ENCODE measurements at regions not wholly inside any gene's neighbourhood (a gene's known extent, or its start where the extent isn't known, plus 50 kb on each side); places are given as distances from the start of the nearest gene placed in this dataset.

- H3K27me3 ChIP-seq, result no peaks in the 10 kb centered on the region
- DNase-seq (ENCODE audit: low spot score in 2 of 2), result no peak
- TF ChIP-seq POLR2A (IDR thresholded peaks at IDR 0.05) (no peak), CTCF (IDR thresholded peaks at IDR 0.05) (no peak), EP300 (IDR thresholded peaks at IDR 0.05) (no peak), POLR2AphosphoS5 (IDR thresholded peaks at IDR 0.05) (no peak)
- no peak overlapping the region for H3K27ac ChIP-seq
- H3K4me3 ChIP-seq, result no peak overlapping the region
- H3K9me3 ChIP-seq, result no peaks in the 10 kb centered on the region
- H3K4me1 ChIP-seq, result no peaks in the 10 kb centered on the region
- WGBS, result 94% methylated on average over 3 of the region's 3 CpGs
- H3K36me3 ChIP-seq, result no peaks in the 10 kb centered on the region
These were observed 119.6 kb upstream of the ITGA1 start for GRCh38 chr5:52668139-52668538.

- Histone ChIP-seq H3K9me3 (no peaks in the 10 kb centered on the region), H3K27ac (no peak overlapping the region), H3K4me1 (no peaks in the 10 kb centered on the region), H3K4me3 (no peak overlapping the region), H3K27me3 (no peaks in the 10 kb centered on the region), H3K36me3 (no peaks in the 10 kb centered on the region)
- no peak for DNase-seq (ENCODE audit: low spot score in 2 of 2)
- WGBS, result 88% methylated on average over 19 of the region's 20 CpGs
- TF ChIP-seq EP300 (IDR thresholded peaks at IDR 0.05) (no peak), POLR2AphosphoS5 (IDR thresholded peaks at IDR 0.05) (no peak), POLR2A (IDR thresholded peaks at IDR 0.05) (no peak), CTCF (IDR thresholded peaks at IDR 0.05) (no peak)
These were observed 119.1 kb upstream of the ITGA1 start for GRCh38 chr5:52668544-52669185.

GRCh38 chr5:52672459-52672858 is 115.3 kb upstream of the ITGA1 start:
- WGBS, result 35% methylated on average over 1 of the region's 1 CpG
- Histone ChIP-seq H3K27me3 (no peaks in the 10 kb centered on the region), H3K27ac (no peak overlapping the region), H3K4me3 (no peak overlapping the region), H3K9me3 (no peaks in the 10 kb centered on the region), H3K4me1 (no peaks in the 10 kb centered on the region), H3K36me3 (no peaks in the 10 kb centered on the region)
- no peak for TF ChIP-seq POLR2AphosphoS5 (IDR thresholded peaks at IDR 0.05)
- TF ChIP-seq POLR2A (IDR thresholded peaks at IDR 0.05), result no peak
- TF ChIP-seq EP300 (IDR thresholded peaks at IDR 0.05), result no peak
- no peak for TF ChIP-seq CTCF (IDR thresholded peaks at IDR 0.05)
- no peak for DNase-seq (ENCODE audit: low spot score in 2 of 2)

GRCh38 chr5:52673495-52673894 is 114.2 kb upstream of the ITGA1 start:
- Histone ChIP-seq H3K4me1 (no peaks in the 10 kb centered on the region), H3K4me3 (no peak overlapping the region), H3K27me3 (no peaks in the 10 kb centered on the region), H3K9me3 (no peaks in the 10 kb centered on the region), H3K36me3 (no peaks in the 10 kb centered on the region), H3K27ac (no peak overlapping the region)
- no peak for DNase-seq (ENCODE audit: low spot score in 2 of 2)
- TF ChIP-seq POLR2A (IDR thresholded peaks at IDR 0.05) (no peak), CTCF (IDR thresholded peaks at IDR 0.05) (no peak), POLR2AphosphoS5 (IDR thresholded peaks at IDR 0.05) (no peak), EP300 (IDR thresholded peaks at IDR 0.05) (no peak)
- 47% methylated on average over 3 of the region's 3 CpGs for WGBS

- H3K4me1 ChIP-seq, result no peaks in the 10 kb centered on the region
- no peak for DNase-seq (ENCODE audit: low spot score in 2 of 2)
- no peak overlapping the region for H3K27ac ChIP-seq
- no peaks in the 10 kb centered on the region for H3K36me3 ChIP-seq
- no peaks in the 10 kb centered on the region for H3K9me3 ChIP-seq
- WGBS, result 55% methylated on average over 5 of the region's 5 CpGs
- H3K4me3 ChIP-seq, result no peak overlapping the region
- H3K27me3 ChIP-seq, result no peaks in the 10 kb centered on the region
- TF ChIP-seq CTCF (IDR thresholded peaks at IDR 0.05) (no peak), EP300 (IDR thresholded peaks at IDR 0.05) (no peak), POLR2A (IDR thresholded peaks at IDR 0.05) (no peak), POLR2AphosphoS5 (IDR thresholded peaks at IDR 0.05) (no peak)
These were observed 112.7 kb upstream of the ITGA1 start for GRCh38 chr5:52674815-52675545.
